ENCODE measurements at regions not wholly inside any gene's neighbourhood (a gene's known extent, or its start where the extent isn't known, plus 50 kb on each side); places are given as distances from the start of the nearest gene placed in this dataset.

DNA sequence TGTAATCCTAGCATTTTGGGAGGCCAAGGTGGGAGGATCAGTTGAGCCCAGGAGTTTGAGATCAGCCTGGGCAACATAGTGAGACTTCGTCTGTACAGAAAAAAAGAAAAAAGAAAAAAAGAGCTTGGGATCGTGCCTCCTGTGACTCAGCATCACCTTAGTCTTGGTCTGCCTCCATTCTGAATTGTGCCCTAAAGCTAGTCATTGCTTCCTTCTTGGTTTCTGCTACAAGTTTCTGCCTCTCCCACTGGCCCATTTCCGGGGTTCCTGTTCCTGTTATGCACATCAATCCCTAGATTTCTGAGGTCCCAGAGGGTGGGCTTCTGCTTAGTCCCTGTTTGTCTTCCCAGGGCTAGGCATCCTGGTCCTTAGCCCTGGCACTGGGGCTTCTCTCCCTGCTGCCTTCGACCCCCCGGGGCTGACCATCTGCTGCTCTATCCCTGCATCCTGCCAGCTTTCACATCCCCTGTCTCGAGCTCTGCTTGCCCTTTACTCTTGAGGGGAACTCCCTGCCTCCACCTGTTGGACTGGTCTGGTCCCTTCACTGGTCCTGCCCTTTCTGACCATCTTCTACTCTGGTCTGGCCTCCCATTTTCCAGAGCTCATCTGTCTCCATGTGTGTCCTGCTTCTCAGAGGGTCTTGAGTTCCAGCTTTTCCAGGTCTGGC, 77.5 kb upstream of the ESR1 start:
- TF ChIP-seq EP300 (IDR thresholded peaks at IDR 0.05; ENCODE audit: borderline replicate concordance) (no peak), RAD21 (IDR thresholded peaks at IDR 0.05; ENCODE audit: low read depth) (no peak), NFIC (IDR thresholded peaks at IDR 0.05) (no peak), TEAD4 (IDR thresholded peaks at IDR 0.05) (no peak)

Data from Ishikawa (cell line).